Sciatic nerve (tissue), 2 donors: ENCODE measurements at regions not wholly inside any gene's neighbourhood (a gene's known extent, or its start where the extent isn't known, plus 50 kb on each side); places are given as distances from the start of the nearest gene placed in this dataset.

Experiments used
- ATAC-seq: fragments of 200-7000 bp; cut with Tn5 transposase; one replicate; pipeline ENCODE4 v1.9.1; 2020; ENCODE audit warnings: mild to moderate bottlenecking, moderate library complexity
- DNase-seq: peaks from one replicate; pipeline ENCODE4 v3.0.0-alpha.2; 2020; ENCODE audit warnings: low spot score
- intact Hi-C: fragments of 100-400 bp; cut with DNase I; formaldehyde crosslinking; loops from one replicate; pipeline ENCODE4 v1.14.2; 2022
- donor health status: DM: no; HTN: no; CAD: no.
- donor health status: DM: no; HTN: no; CAD: no.

DNA sequence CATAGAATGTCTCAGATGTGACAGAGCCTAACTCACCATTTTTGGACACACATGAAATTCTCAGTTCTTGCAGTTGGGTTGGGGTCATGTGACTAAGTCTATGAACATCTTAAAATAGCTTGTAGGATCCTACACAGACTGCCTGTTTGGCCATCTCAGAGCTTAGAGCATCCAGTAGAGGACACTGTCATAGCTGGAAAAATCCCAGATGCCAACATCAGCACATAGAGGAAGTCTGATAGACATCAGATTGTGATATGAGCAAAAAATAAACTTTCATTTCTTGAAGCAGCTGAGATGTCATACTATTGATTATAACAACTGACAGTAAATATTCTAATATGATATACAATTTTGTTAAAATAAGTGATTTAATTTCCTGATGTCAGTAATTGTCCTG, 207.1 kb downstream of the TRAM1L1 start:
- no peak for ATAC-seq
- DNase-seq: no peak
- intact Hi-C loops: no loop called here

DNA sequence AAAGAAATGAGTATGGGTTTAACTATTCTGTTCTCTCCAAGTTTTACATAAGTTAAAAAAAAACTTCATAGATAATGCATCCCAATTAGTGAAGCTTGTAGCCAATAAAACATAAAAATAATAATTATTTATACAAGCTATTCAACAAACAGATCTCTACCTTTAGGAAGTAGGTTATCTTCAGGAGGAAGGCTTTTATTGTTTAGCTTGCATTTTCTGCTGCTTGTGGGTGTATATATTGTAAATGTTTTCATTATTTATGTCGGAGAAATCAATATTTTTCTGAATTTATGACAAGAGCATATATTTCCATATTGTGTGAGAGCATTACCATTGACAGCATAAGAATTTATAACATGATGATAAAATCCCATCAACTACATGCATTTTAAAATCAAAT, 208.3 kb downstream of the TRAM1L1 start:
- DNase-seq (no peak), ATAC-seq (no peak)
- intact Hi-C loops: no loop called here

DNA sequence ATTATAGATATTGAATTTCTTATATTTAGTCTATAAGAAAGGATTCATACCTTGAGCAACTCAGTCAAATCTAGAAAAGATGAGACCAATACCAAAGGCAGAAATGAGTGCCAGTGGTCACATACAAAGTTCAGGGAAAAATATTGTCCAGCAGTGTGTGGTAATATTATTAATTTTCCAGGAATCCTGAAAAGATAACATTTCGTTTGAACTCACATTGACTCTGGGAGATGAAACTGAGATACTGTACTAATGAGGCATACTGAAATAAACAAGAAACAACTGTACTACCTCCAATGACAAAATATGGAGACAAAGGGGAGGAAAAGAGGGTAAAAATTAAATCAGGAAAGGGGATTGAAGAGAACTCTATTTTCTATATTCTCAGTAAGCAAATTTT, 212.4 kb downstream of the TRAM1L1 start:
- no peak for ATAC-seq
- DNase-seq: no peak
- intact Hi-C loops: no loop called here

DNA sequence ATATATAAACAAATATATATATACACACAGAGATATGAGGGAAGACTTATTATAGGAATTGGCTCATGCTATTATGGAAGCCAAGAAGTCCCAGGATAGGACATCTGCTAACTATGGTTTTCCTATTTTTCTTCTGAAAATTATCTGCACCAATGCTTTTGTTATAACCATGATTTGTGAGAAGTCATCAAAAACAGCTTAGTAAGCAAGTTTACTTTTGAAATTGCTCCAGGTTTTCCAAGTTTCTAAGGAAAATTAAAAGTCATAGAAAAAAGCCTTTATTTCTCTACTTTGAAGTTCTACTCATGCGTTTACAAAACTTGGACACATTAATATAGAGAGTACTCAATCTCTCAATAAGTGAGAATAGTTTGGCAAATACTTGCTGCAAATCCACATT, 213.1 kb downstream of the TRAM1L1 start:
- no peak for ATAC-seq
- DNase-seq: no peak
- intact Hi-C loops: no loop called here

DNA sequence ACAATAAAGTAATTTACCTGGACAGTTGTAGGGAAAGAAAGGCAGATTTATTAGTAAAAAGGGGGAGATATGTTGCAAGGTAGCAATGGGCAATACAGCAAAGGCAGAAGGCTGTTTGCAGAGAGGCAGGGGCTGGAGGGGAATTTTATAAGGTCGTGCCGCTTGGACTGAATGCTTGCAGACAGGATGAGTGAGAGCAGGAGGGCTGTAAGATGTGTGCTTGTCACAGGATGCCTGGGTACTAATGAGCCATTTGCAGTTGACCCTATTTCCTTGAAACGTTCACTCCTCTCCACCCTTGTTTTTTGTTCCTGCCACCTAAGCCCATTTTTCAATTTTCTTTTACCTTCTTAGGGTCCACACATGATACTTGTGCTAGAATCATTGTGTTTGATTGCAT, 214.7 kb downstream of the TRAM1L1 start:
- DNase-seq (no peak), ATAC-seq (no peak)
- intact Hi-C loops: no loop called here

DNA sequence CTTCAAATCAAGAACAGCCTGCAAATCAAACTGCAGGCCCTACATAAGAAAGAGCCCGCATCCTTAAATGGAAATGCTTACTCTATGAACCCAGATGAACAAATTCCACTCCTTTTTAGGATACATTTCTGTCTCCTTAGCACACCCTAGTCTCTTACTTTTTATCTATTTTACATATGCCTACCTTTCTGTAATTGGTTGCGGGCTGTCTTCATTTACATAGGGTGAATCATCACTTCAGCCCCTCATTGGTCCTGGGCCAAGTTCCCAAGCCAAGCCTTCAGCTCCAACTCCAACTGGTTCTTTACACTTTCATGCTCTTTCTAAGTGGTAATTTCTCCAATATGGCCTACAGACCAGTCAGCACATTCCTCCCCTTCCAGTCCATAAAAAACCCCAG, 219.3 kb downstream of the TRAM1L1 start:
- ATAC-seq: no peak
- DNase-seq: no peak
- intact Hi-C loops: no loop called here

DNA sequence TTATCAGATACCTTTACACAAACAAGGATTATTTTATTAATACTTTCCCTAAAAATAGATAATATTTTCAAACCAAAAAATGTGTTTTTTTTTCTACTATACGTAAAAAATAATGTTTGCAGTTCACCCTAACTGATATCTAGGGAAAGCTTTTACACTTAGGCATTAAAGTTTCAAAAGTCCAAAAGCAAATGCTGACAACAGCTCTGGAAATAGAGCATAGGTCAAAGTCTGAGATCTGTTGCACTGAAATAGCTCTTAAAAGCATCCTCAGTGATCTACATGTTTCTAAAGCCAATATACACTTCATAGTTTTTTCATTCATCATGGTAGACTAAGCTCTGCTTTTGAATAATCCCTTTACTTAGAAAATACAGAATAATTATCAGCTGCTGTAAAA, 222.8 kb downstream of the TRAM1L1 start:
- ATAC-seq: no peak
- no peak for DNase-seq
- intact Hi-C loops: no loop called here

DNA sequence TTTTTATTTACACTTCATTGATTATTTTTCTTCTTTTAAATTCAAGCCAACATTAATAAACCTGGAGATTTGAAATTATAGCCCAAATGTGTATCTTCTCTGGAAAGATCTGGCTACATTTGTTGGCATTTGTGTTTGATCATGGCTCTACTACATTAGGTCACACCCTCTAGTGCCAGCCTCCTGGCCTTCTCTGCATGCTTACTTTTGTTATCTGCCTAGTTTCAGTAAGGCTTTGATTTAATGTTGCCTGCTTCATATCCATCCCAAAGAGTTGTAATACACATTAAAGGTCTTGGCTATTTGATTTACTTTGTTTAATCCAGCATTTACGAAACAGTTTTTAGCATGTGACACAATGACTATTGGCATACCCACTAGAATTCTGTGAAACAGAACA, 224.5 kb downstream of the TRAM1L1 start:
- DNase-seq: no peak
- no peak for ATAC-seq
- intact Hi-C loops: no loop called here

DNA sequence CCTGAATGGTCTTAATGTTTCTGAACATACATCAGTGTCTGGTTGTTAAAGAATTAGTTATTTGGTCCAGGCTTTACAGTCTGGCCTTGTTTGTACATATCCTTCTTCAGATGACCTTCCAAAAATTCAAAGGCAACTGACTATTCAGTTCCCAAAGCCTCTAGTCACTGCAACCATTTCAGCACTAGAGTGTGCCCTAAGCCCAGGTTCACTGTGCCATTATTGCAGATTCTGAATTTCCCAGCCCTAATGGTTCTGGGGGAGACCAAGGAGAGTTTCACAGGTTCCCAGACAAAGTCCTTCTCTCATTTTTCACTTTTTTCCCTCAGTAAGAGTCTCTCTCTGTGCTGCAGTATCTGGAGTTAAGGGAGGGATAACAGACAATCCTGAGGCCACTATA, 235.8 kb downstream of the TRAM1L1 start:
- no peak for DNase-seq
- ATAC-seq: no peak
- intact Hi-C loops: no loop called here

DNA sequence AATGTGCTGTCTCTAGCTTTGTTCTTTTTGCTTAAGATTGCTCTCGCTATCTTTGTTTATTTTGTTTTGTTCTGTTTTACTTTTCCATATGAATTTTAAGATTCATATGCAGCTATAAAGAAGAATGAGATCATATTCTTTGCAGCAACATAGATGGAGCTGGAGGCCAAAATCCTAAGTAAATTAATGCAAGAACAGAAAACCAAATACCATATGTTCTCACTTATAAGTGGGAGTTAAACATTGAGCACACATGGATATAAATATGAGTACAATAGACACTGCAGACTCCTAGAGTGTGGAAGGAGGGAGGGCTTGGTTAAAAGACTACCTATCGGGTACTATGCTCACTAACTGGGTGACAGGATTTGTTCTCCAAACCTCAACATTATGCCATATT, 237.8 kb downstream of the TRAM1L1 start:
- DNase-seq: no peak
- intact Hi-C loops: no loop called here
- ATAC-seq: no peak

DNA sequence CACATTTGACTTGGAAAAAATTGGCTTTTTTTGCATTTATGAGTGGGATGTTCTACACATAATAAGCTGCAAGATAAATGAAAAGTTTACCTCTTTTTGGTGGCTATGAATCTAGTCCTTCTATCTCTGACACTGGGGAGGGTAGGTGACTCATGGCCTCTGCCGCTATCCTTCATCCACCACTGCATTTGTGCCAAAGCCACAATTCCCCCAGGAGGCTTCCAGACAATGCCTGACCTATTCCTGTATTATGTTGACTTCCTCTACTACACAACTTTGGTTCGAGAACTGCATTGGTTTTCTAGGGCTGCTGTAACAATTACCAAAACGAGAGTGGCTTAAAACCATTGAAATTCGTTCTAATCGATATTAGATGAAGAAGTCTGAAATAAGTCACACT, 245.6 kb downstream of the TRAM1L1 start:
- ATAC-seq (peak; percentile 58), DNase-seq (peak; percentile 56)
- intact Hi-C loops: no loop called here

DNA sequence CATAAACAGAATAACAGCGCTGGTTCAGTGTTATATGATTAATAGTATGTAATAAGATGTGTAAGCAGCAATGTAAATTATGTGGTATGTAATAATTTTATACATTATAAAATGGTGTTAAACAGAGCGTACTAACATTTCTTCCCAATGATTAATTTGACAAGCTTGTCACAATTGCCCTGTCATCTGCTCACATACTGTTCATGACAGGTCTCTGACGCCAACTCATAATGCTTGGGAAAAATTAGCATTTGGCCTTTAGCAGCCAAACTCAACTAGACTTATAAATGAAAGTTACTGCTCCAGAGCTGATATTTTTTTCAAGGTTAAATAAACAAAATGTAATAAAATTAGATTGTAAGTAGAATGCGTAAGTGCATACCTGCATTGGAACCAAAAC, 246.8 kb downstream of the TRAM1L1 start:
- ATAC-seq: no peak
- no peak for DNase-seq

DNA sequence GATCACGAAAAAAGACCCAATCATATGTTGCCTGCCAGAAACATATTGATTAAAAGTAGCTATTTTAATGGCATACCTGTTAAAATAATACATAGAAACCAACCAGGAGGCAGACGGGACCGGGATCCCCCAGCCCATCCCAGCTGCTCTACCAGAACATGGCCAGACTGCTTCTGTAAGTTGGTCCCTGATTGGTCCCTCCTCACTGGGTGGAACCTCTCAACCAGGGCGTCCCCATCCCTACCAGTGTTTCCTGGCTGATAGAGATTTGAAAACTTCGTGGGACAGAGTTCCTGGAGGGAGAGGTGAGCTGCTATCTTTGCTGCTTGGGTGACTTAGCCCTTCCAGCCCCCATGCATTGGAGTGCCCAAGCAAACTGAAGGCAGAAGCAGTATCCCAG, 256.2 kb downstream of the TRAM1L1 start:
- intact Hi-C loops: no loop called here
- DNase-seq: no peak
- ATAC-seq: no peak

More for the DNA sequence above, 246.8 kb downstream of the TRAM1L1 start:
- intact Hi-C loops: no loop called here

DNA sequence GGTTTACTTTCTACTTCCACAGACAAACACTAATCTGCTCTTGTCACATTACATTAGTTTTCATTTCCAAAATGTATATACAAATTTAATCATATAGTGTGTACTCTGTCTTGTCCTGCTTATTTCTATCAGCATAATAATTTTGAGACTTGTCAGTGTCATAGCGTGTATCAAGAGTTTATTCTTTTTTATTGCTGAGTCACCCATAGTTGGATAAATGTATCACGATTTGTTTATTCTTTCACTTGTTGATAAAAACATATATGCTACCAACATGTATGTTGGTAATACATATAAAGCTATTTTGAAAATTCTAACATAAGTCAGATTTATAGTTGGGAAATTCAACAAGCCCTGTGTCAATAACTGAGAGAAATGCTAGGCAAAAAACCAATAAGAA, 261.2 kb downstream of the TRAM1L1 start:
- intact Hi-C loops: no loop called here
- DNase-seq: no peak
- ATAC-seq: no peak

DNA sequence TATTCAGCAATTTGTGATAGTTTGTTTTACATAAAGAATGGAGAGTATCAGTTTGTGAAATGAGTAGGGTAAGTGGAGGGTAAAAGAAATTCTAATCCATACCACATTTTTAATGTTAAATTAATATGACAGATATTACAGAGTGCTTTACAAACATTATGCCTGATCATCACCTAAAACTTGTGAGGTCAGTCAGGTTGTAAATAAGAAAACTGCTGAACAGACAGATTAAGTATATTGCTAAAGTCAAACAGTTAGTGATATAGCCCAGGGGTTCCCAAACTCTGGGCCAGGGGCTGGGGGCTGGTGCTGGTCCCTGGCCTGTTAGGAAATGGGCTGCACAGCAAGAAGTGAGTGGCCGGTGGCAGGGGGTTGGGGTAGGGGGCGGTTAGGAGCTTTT, 273.6 kb downstream of the TRAM1L1 start:
- intact Hi-C loops: no loop called here
- DNase-seq (no peak), ATAC-seq (no peak)

DNA sequence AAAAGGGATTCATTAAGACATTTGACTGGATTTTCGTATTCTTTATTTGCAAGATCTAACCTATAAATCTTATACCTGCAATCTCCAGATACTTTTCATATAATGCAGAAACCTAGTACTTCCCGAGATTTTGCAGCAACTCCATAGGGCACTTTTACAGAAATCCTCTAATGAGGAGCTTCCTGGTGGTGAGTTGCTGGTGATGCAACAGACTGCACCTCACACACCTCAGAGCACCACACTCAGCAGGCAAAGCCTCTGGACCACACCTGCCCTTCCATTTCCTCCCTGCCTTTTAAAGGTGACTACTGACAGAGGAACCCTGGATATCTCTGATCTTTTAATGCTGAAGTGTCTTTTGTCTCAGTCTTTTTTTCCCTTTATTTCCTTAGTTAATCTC, 289.4 kb downstream of the TRAM1L1 start:
- ATAC-seq (no peak), DNase-seq (no peak)
- intact Hi-C loops: no loop called here

DNA sequence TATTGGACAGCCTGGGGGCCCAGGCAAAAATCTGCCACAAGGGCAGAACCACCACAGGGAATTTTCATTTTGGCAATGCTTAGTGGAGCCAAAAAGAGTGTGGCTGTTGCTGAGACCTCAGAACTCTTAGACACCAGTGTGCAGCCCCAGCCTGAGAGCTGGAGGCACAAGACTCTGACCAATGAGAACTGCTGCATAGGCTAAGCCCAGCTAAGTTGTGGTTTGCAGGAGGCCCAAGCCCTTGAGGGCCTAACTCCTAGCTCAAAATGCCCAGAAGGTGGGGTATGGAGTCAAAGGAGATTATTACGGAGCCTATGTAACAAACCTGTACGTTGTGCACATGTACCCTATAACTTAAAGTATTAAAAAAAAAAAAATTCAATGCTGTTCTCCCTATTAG, 296.7 kb downstream of the TRAM1L1 start:
- no peak for ATAC-seq
- DNase-seq: no peak
- intact Hi-C loops: no loop called here

DNA sequence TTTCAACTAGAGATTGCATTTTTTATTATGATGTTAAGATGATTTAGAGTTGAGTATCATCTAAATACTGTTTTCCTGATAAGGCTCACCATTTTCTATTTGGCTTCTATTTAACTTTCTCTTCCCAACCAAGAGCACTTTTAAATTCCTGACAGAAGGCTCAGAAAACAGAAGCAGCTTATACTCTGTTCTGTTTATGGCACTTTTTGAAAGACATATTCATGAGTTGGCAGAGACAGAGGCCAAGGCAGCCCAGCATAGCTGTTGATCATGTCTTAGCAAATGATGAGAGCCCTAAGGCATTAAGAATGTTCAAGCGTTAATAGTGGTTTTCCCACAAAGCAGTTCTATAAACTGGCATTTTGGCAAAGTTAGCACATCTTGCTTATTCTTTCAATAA, 330.3 kb downstream of the TRAM1L1 start:
- ATAC-seq (no peak), DNase-seq (no peak)
- intact Hi-C loops: no loop called here

DNA sequence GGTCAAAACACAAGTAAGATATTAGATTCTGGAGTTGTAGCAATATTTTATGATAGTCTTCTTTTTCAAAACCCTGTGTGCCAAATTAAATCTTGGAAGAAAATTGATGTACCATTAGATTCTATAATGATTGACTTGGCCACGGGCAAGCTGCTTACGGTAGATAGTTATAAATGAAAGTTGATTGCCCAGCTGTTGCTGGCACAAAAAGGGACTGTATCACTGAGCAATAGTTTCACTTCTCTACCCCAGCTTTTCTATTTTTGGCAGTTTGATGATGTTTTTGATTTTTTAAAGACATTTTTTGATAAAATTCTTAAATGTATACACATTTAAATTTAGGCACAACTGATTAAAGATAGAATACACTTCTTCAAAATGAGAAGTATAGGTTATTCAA, 333.3 kb downstream of the TRAM1L1 start:
- DNase-seq (no peak), ATAC-seq (no peak)
- intact Hi-C loops: no loop called here

DNA sequence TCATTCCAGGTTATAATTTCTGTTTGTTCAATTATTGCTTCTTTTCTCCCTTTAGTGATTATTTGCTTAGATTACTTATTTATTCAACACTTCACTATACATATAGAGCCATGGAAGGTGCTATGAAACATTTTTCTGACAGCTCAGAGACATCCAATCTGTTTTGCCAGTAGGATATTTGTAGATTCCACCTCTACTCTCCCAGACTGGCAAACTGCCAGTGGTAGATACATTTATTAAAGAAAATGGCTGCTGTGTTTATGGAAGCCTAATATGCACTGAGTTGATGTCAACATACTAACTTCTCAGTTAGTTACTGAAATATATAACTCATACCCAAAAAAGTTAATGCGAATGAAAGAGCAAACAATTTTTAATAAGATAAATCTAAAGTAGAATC, 348.6 kb downstream of the TRAM1L1 start:
- ATAC-seq (no peak), DNase-seq (no peak)
- intact Hi-C loops: no loop called here

DNA sequence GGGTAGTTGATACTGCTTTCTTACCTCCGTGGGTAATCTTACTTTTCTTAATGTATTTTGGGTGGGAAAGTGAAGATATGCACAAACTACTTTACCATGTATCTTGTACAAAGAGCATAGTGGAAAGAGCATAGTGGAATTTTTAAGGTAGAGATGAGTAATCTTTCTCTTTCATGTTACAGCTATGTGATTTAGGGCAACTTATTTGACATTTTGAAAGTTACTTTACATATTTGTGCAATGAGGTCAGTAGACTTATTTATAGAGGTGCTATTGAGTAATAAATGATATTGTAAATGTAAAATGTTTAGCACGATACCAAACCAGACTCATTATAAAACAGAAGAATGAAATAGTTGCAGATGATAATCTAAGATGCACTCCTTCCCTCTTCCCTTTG, 351.2 kb downstream of the TRAM1L1 start:
- intact Hi-C loops: no loop called here
- DNase-seq (no peak), ATAC-seq (no peak)

DNA sequence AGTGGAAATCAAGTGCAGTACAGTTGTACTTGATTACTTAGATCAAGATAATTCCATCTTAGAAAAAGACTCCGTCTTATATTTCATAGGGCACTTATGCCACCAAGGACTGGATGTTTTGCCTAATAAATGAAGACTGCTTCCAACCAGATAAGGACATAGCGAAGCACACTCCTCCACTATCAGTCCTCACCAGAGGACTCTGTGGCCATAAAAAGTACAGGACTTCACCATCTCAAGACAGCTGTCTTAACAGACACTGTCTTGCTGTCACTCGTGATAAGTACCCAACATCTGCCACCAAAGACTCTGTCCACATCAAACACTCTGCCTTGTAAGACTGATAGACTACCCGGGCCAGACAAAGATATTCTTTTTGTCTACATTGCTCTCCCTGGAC, 352.0 kb downstream of the TRAM1L1 start:
- intact Hi-C loops: no loop called here
- ATAC-seq: no peak
- DNase-seq: no peak
